OCI-LY1 (cell line): ENCODE measurements at regions not wholly inside any gene's neighbourhood (a gene's known extent, or its start where the extent isn't known, plus 50 kb on each side); places are given as distances from the start of the nearest gene placed in this dataset.

ENCODE experiments used
- H2AFZ ChIP-seq: fragments of 200-600 bp; sonication (generic), shearing (Covaris generic); 2 replicates; pipeline ENCODE4 v1.6.0; 2014; ENCODE audit warnings: antibody characterized with exemption, mild to moderate bottlenecking, low read length
- H3F3A ChIP-seq: fragments of 200-600 bp; sonication (generic), shearing (Covaris generic); 2 replicates; pipeline ENCODE4 v1.6.0; 2014; ENCODE audit warnings: mild to moderate bottlenecking, antibody characterized with exemption, low read length, moderate library complexity; ENCODE audit not compliant: insufficient read depth
- H3K27ac ChIP-seq: fragments of 200-600 bp; sonication (generic); 2 replicates; pipeline ENCODE4 v1.5.1; 2014; ENCODE audit warnings: low read length, mixed run types, mild to moderate bottlenecking, low read depth; ENCODE audit not compliant: poor library complexity, severe bottlenecking
- H3K27me3 ChIP-seq: fragments of 200-600 bp; sonication (generic); 2 replicates; pipeline ENCODE4 v1.6.0; 2014; ENCODE audit warnings: antibody characterized with exemption, mild to moderate bottlenecking, low read length, moderate library complexity; ENCODE audit not compliant: insufficient read depth
- H3K36me3 ChIP-seq: fragments of 200-600 bp; sonication (generic); 2 replicates; pipeline ENCODE4 v1.6.1; 2014; ENCODE audit warnings: mild to moderate bottlenecking, antibody characterized with exemption, low read length, moderate library complexity, mixed read lengths; ENCODE audit not compliant: insufficient read depth
- H3K4me1 ChIP-seq: fragments of 200-600 bp; sonication (generic); 2 replicates; pipeline ENCODE4 v1.5.1; 2014; ENCODE audit warnings: mild to moderate bottlenecking, low read length, moderate library complexity; ENCODE audit not compliant: insufficient read depth, severe bottlenecking
- H3K4me2 ChIP-seq: fragments of 200-600 bp; sonication (generic), shearing (Covaris generic); 2 replicates; pipeline ENCODE4 v1.6.1; 2014; ENCODE audit warnings: low read length
- H3K4me3 ChIP-seq: fragments of 200-600 bp; sonication (generic); 2 replicates; pipeline ENCODE4 v1.5.1; 2014; ENCODE audit warnings: low read length, low read depth, mild to moderate bottlenecking, mixed read lengths; ENCODE audit not compliant: poor library complexity, severe bottlenecking
- H3K79me2 ChIP-seq: fragments of 200-600 bp; shearing (Covaris generic); 2 replicates; pipeline ENCODE4 v1.6.1; 2016; ENCODE audit warnings: mixed run types, low read length, mixed read lengths; ENCODE audit not compliant: insufficient read depth
- H3K9ac ChIP-seq: fragments of 200-600 bp; sonication (generic), shearing (Covaris generic); 2 replicates; pipeline ENCODE4 v1.6.1; 2014; ENCODE audit warnings: mild to moderate bottlenecking, low read length, mixed read lengths
- H3K9me2 ChIP-seq: fragments of 200-600 bp; sonication (generic), shearing (Covaris generic); 2 replicates; pipeline ENCODE4 v1.6.1; 2014; ENCODE audit warnings: low read depth, mild to moderate bottlenecking, low read length, mixed read lengths
- H3K9me3 ChIP-seq: fragments of 200-600 bp; shearing (Covaris generic); 2 replicates; pipeline ENCODE4 v1.6.1; 2014; ENCODE audit warnings: low read length, mixed read lengths
- H4K20me1 ChIP-seq: fragments of 200-600 bp; sonication (generic), shearing (Covaris generic); 2 replicates; pipeline ENCODE4 v1.6.0; 2016; ENCODE audit warnings: mild to moderate bottlenecking, low read length; ENCODE audit not compliant: insufficient read depth
- EZH2 ChIP-seq: fragments of 200-600 bp; sonication (generic), shearing (Covaris generic); IDR thresholded peaks from 2 replicates; pipeline ENCODE4 v1.8.0; 2017; ENCODE audit warnings: borderline replicate concordance, mixed run types, mild to moderate bottlenecking, antibody characterized with exemption, low read length, moderate library complexity, mixed read lengths
- TF ChIP-seq, protein P1 (sequence below): fragments of 200-600 bp; sonication (generic), shearing (Covaris generic); IDR thresholded peaks from 2 replicates; pipeline ENCODE4 v1.5.1; 2017; ENCODE audit warnings: mild to moderate bottlenecking, antibody characterized with exemption, low read length, moderate library complexity, mixed read lengths

GRCh38 chr16:64203126-64203525, 918.7 kb downstream of the CDH11 start:
- Histone ChIP-seq H4K20me1 (no peaks in the 10 kb centered on the region), H3K4me3 (no peak overlapping the region), H3K9ac (no peak overlapping the region), H3K36me3 (no peaks in the 10 kb centered on the region), H3K27me3 (no peaks in the 10 kb centered on the region), H3K4me1 (peaks cover 49% of the 10 kb centered on the region), H3K27ac (peak overlapping the region; percentile 54), H3K4me2 (peak overlapping the region; percentile 14; the same call in 1 of the 2 replicates), H3F3A (0 out of 2 replicates have a peak, but pooled peaks cover 4% of the 10 kb centered on the region), H3K79me2 (no peaks in the 10 kb centered on the region), H3K9me2 (no peaks in the 10 kb centered on the region), H3K9me3 (no peaks in the 10 kb centered on the region), H2AFZ (peak overlapping the region; percentile 39; the same call in 1 of the 2 replicates)
- no peak for TF ChIP-seq EZH2
- TF ChIP-seq, protein P1, sequence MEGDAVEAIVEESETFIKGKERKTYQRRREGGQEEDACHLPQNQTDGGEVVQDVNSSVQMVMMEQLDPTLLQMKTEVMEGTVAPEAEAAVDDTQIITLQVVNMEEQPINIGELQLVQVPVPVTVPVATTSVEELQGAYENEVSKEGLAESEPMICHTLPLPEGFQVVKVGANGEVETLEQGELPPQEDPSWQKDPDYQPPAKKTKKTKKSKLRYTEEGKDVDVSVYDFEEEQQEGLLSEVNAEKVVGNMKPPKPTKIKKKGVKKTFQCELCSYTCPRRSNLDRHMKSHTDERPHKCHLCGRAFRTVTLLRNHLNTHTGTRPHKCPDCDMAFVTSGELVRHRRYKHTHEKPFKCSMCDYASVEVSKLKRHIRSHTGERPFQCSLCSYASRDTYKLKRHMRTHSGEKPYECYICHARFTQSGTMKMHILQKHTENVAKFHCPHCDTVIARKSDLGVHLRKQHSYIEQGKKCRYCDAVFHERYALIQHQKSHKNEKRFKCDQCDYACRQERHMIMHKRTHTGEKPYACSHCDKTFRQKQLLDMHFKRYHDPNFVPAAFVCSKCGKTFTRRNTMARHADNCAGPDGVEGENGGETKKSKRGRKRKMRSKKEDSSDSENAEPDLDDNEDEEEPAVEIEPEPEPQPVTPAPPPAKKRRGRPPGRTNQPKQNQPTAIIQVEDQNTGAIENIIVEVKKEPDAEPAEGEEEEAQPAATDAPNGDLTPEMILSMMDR, result no peak

DNA sequence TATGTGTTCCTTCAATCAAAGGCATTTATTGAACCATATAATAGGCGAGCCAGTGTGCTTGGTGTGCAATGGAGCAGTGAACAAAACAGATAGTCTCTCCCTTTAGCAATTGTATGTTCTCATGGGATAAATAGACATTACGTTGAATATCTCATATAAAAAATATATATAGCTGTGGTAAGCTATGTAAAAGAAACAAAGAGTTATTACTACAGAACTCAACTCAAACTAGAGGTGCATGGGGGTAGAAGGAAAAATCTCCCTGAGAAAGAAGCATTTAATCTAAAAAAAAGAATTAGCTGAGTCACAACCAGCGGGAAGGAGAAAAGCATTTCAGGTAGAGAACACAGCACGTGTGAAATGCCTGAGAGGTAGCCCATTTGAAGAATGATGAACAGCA, 919.3 kb downstream of the CDH11 start:
- Histone ChIP-seq H4K20me1 (no peaks in the 10 kb centered on the region), H3K9ac (no peak overlapping the region), H3K4me1 (peaks cover 43% of the 10 kb centered on the region), H2AFZ (peak overlapping the region; percentile 39; the same call in 1 of the 2 replicates), H3K27me3 (no peaks in the 10 kb centered on the region), H3K4me3 (no peak overlapping the region), H3K9me2 (no peaks in the 10 kb centered on the region), H3K4me2 (peak overlapping the region; percentile 14; the same call in 1 of the 2 replicates), H3F3A (0 out of 2 replicates have a peak, but pooled peaks cover under 1% of the 10 kb centered on the region), H3K9me3 (no peaks in the 10 kb centered on the region), H3K79me2 (no peaks in the 10 kb centered on the region), H3K36me3 (no peaks in the 10 kb centered on the region), H3K27ac (peak overlapping the region; percentile 54)
- TF ChIP-seq EZH2, result no peak
- TF ChIP-seq, protein P1, result no peak

GRCh38 chr16:64196444-64196843, 925.4 kb downstream of the CDH11 start:
- Histone ChIP-seq H3K27ac (no peak overlapping the region), H3K9ac (no peak overlapping the region), H2AFZ (no peak overlapping the region), H3K4me2 (no peak overlapping the region), H3K36me3 (no peaks in the 10 kb centered on the region), H3F3A (no peaks in the 10 kb centered on the region), H3K9me2 (no peaks in the 10 kb centered on the region), H3K9me3 (no peaks in the 10 kb centered on the region), H4K20me1 (no peaks in the 10 kb centered on the region), H3K4me3 (no peak overlapping the region), H3K27me3 (no peaks in the 10 kb centered on the region), H3K79me2 (no peaks in the 10 kb centered on the region), H3K4me1 (peaks cover 5% of the 10 kb centered on the region)
- TF ChIP-seq, protein P1, result no peak
- no peak for TF ChIP-seq EZH2
